Uterus (tissue), 2 donors: ENCODE measurements at regions not wholly inside any gene's neighbourhood (a gene's known extent, or its start where the extent isn't known, plus 50 kb on each side); places are given as distances from the start of the nearest gene placed in this dataset.

ENCODE experiments used
- POLR2A ChIP-seq, 2 donors: fragments of 450-650 bp; IDR thresholded peaks; one replicate each; pipeline ENCODE4 v1.6.1; 2016; ENCODE audit warnings: antibody characterized with exemption in 2 of 2, mild to moderate bottlenecking in 1 of 2, moderate library complexity in 1 of 2
- TF ChIP-seq, protein P1 (sequence below), 4 experiments: fragments of 200-600 bp in 2 of 4; fragments of 450-650 bp in 2 of 4; sonication (generic) in 2 of 4; IDR thresholded peaks; one replicate each; pipeline ENCODE4 v1.5.1; 2016 to 2019; ENCODE audit warnings: antibody characterized with exemption in 4 of 4, mild to moderate bottlenecking in 2 of 4, moderate library complexity in 1 of 4

DNA sequence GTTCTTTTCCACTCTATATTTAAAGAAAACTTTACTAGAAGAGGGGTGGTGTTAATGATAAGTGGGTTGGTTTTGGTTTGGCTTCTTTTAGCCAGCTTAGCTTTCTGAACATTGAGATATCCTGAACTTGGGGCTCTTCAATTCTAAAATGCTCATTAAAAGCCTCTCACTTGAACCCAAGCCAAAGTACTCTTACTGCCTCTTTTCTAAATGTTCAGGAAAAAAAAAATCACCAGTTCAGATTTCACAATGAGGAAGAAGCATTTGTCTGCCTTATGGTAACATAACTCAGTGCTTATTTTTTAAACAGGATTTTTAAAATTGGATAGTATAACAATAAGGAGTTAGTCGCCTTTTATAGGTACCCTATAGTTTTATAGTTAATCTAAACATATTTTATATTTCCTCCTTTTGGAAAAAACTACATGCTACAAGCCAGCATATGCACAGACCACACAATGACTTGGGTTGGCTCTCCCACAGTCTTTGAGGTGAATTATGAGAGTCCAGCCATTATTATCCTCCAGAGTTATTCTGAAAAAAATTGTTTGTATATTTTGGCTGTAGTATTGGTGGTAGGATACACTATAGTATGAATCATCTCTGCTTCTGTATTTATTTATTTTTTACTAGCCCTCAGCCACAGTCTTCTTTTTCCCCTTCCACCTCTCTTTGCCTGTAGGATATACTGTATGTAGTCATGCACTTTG, 195.5 kb upstream of the TMPO start:
- TF ChIP-seq, protein P1, sequence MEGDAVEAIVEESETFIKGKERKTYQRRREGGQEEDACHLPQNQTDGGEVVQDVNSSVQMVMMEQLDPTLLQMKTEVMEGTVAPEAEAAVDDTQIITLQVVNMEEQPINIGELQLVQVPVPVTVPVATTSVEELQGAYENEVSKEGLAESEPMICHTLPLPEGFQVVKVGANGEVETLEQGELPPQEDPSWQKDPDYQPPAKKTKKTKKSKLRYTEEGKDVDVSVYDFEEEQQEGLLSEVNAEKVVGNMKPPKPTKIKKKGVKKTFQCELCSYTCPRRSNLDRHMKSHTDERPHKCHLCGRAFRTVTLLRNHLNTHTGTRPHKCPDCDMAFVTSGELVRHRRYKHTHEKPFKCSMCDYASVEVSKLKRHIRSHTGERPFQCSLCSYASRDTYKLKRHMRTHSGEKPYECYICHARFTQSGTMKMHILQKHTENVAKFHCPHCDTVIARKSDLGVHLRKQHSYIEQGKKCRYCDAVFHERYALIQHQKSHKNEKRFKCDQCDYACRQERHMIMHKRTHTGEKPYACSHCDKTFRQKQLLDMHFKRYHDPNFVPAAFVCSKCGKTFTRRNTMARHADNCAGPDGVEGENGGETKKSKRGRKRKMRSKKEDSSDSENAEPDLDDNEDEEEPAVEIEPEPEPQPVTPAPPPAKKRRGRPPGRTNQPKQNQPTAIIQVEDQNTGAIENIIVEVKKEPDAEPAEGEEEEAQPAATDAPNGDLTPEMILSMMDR (IDR thresholded peaks at IDR 0.05): no peak
- no peak for TF ChIP-seq POLR2A (IDR thresholded peaks at IDR 0.05)
